RPMI7951 (cell line): ENCODE measurements at regions not wholly inside any gene's neighbourhood (a gene's known extent, or its start where the extent isn't known, plus 50 kb on each side); places are given as distances from the start of the nearest gene placed in this dataset.
A peak's percentile ranks its signal among the peaks of the same experiment; 100 is the strongest.
"Not testable (repeated sequence)": the region's sequence is repeated elsewhere in the genome, so short reads cannot be mapped to it uniquely, and the experiment has no call there.

Experiments used
- DNase-seq: peaks from one replicate; pipeline ENCODE4 v3.0.0-alpha.2; 2012; ENCODE audit warnings: low read depth

- peak; percentile 30 for DNase-seq
Observed at GRCh38 chr3:192033246-192033645, 572.3 kb downstream of the PYDC2 start.

GRCh38 chr3:192038726-192039125 lies 577.8 kb downstream of the PYDC2 start:
- DNase-seq: peak; percentile 35

GRCh38 chr3:192039593-192039992 lies 578.6 kb downstream of the PYDC2 start:
- DNase-seq: no peak

GRCh38 chr3:192040282-192041043 lies 579.5 kb downstream of the PYDC2 start:
- no peak for DNase-seq

- DNase-seq: no peak
Observed at GRCh38 chr3:192042116-192042515, 581.2 kb downstream of the PYDC2 start.

GRCh38 chr3:192054881-192055280 lies 593.9 kb downstream of the PYDC2 start:
- DNase-seq: peak; percentile 62

- no peak for DNase-seq
Observed at GRCh38 chr3:192055946-192056345, 595.0 kb downstream of the PYDC2 start.

GRCh38 chr3:192057261-192057660 lies 596.3 kb downstream of the PYDC2 start:
- no peak for DNase-seq

- no peak for DNase-seq
Observed at GRCh38 chr3:192060160-192060781, 599.3 kb downstream of the PYDC2 start.

- no peak for DNase-seq
Observed at GRCh38 chr3:192061426-192061825, 600.5 kb downstream of the PYDC2 start.

GRCh38 chr3:192062186-192062585 lies 601.2 kb downstream of the PYDC2 start:
- DNase-seq: peak; percentile 45

GRCh38 chr3:192063570-192063969 lies 602.6 kb downstream of the PYDC2 start:
- DNase-seq: peak; percentile 87

- DNase-seq: no peak
Observed at GRCh38 chr3:192064959-192065358, 604.0 kb downstream of the PYDC2 start.

GRCh38 chr3:192066253-192066652 lies 605.3 kb downstream of the PYDC2 start:
- not testable (repeated sequence) for DNase-seq

GRCh38 chr3:192068464-192069254 lies 607.7 kb downstream of the PYDC2 start:
- no peak for DNase-seq

GRCh38 chr3:192077795-192078497 lies 617.0 kb downstream of the PYDC2 start:
- no peak for DNase-seq

- peak; percentile 35 for DNase-seq
Observed at GRCh38 chr3:192079098-192079497, 618.1 kb downstream of the PYDC2 start.

- no peak for DNase-seq
Observed at GRCh38 chr3:192080336-192080735, 619.4 kb downstream of the PYDC2 start.

- no peak for DNase-seq
Observed at GRCh38 chr3:192082730-192083660, 622.0 kb downstream of the PYDC2 start.
